Stimulated activated memory B cell treated with anti-CD40 and anti-IgM and Interleukin-4, amounts not matched to agents 10 μg/mL and 1 μg/mL and 100 μg/mL, for 72 hours (primary cell): ENCODE measurements at regions not wholly inside any gene's neighbourhood (a gene's known extent, or its start where the extent isn't known, plus 50 kb on each side); places are given as distances from the start of the nearest gene placed in this dataset.

Experiments
- ATAC-seq: fragments of 150-1000 bp; cut with Tn5 transposase; 2 replicates; pipeline ENCODE4 v1.10.0; 2021
- H3K27ac Mint-ChIP-seq: one replicate; pipeline ENCODE4 v1.8.0; 2022; ENCODE audit warnings: mild to moderate bottlenecking, mixed read lengths
- H3K27me3 Mint-ChIP-seq: one replicate; pipeline ENCODE4 v1.8.0; 2022; ENCODE audit warnings: mixed read lengths
- H3K36me3 Mint-ChIP-seq: one replicate; pipeline ENCODE4 v1.8.0; 2022; ENCODE audit warnings: mixed read lengths
- H3K4me1 Mint-ChIP-seq: one replicate; pipeline ENCODE4 v1.8.0; 2022; ENCODE audit warnings: mixed read lengths
- H3K4me3 Mint-ChIP-seq: one replicate; pipeline ENCODE4 v1.8.0; 2022; ENCODE audit warnings: mild to moderate bottlenecking, moderate library complexity, mixed read lengths
- H3K9me3 Mint-ChIP-seq: one replicate; pipeline ENCODE4 v1.8.0; 2022; ENCODE audit warnings: mixed read lengths

- H3K9me3 Mint-ChIP-seq = no peaks in the 10 kb centered on the region
- no peak overlapping the region for H3K4me3 Mint-ChIP-seq
- no peak overlapping the region for H3K27ac Mint-ChIP-seq
- H3K4me1 Mint-ChIP-seq = no peaks in the 10 kb centered on the region
- no peaks in the 10 kb centered on the region for H3K27me3 Mint-ChIP-seq
- no peak for ATAC-seq
- H3K36me3 Mint-ChIP-seq = no peaks in the 10 kb centered on the region
Observed at GRCh38 chr10:128751284-128751683, 625.1 kb upstream of the MKI67 start.

GRCh38 chr10:128751851-128752250 lies 625.6 kb upstream of the MKI67 start:
- H3K9me3 Mint-ChIP-seq = no peaks in the 10 kb centered on the region
- no peaks in the 10 kb centered on the region for H3K27me3 Mint-ChIP-seq
- H3K4me1 Mint-ChIP-seq = no peaks in the 10 kb centered on the region
- no peak overlapping the region for H3K27ac Mint-ChIP-seq
- no peak overlapping the region for H3K4me3 Mint-ChIP-seq
- no peaks in the 10 kb centered on the region for H3K36me3 Mint-ChIP-seq
- ATAC-seq = no peak

GRCh38 chr10:128759174-128759573 lies 633.0 kb upstream of the MKI67 start:
- Mint-ChIP-seq H3K9me3 (peaks cover 2% of the 10 kb centered on the region), H3K36me3 (no peaks in the 10 kb centered on the region), H3K27ac (no peak overlapping the region)

GRCh38 chr10:128763588-128763987 lies 637.4 kb upstream of the MKI67 start:
- H3K9me3 Mint-ChIP-seq = no peaks in the 10 kb centered on the region
- H3K27ac Mint-ChIP-seq = no peak overlapping the region
- H3K4me3 Mint-ChIP-seq = no peak overlapping the region
- ATAC-seq = no peak
- no peaks in the 10 kb centered on the region for H3K36me3 Mint-ChIP-seq
- no peaks in the 10 kb centered on the region for H3K4me1 Mint-ChIP-seq
- H3K27me3 Mint-ChIP-seq = no peaks in the 10 kb centered on the region

More at GRCh38 chr10:128759174-128759573, 633.0 kb upstream of the MKI67 start:
- ATAC-seq = no peak
- no peaks in the 10 kb centered on the region for H3K4me1 Mint-ChIP-seq
- H3K27me3 Mint-ChIP-seq = no peaks in the 10 kb centered on the region
- no peak overlapping the region for H3K4me3 Mint-ChIP-seq

- no peak for ATAC-seq
- H3K27ac Mint-ChIP-seq = no peak overlapping the region
- H3K27me3 Mint-ChIP-seq = no peaks in the 10 kb centered on the region
- H3K36me3 Mint-ChIP-seq = no peaks in the 10 kb centered on the region
- H3K9me3 Mint-ChIP-seq = no peaks in the 10 kb centered on the region
- no peak overlapping the region for H3K4me3 Mint-ChIP-seq
- no peaks in the 10 kb centered on the region for H3K4me1 Mint-ChIP-seq
Observed at GRCh38 chr10:128764190-128764589, 638.0 kb upstream of the MKI67 start.

- no peak for ATAC-seq
- Mint-ChIP-seq H3K4me1 (no peaks in the 10 kb centered on the region), H3K27ac (no peak overlapping the region), H3K36me3 (no peaks in the 10 kb centered on the region), H3K27me3 (no peaks in the 10 kb centered on the region), H3K9me3 (no peaks in the 10 kb centered on the region), H3K4me3 (no peak overlapping the region)
Observed at GRCh38 chr10:128766915-128767314, 640.7 kb upstream of the MKI67 start.

- no peaks in the 10 kb centered on the region for H3K4me1 Mint-ChIP-seq
- peaks cover 5% of the 10 kb centered on the region for H3K9me3 Mint-ChIP-seq
- ATAC-seq = no peak
- H3K36me3 Mint-ChIP-seq = no peaks in the 10 kb centered on the region
- no peak overlapping the region for H3K4me3 Mint-ChIP-seq
- no peaks in the 10 kb centered on the region for H3K27me3 Mint-ChIP-seq
- H3K27ac Mint-ChIP-seq = no peak overlapping the region
Observed at GRCh38 chr10:128774979-128775378, 648.8 kb upstream of the MKI67 start.

- H3K36me3 Mint-ChIP-seq = no peaks in the 10 kb centered on the region
- no peak overlapping the region for H3K27ac Mint-ChIP-seq
- no peak for ATAC-seq
- no peak overlapping the region for H3K4me3 Mint-ChIP-seq
- no peaks in the 10 kb centered on the region for H3K27me3 Mint-ChIP-seq
- H3K9me3 Mint-ChIP-seq = peaks cover 5% of the 10 kb centered on the region
- H3K4me1 Mint-ChIP-seq = no peaks in the 10 kb centered on the region
Observed at GRCh38 chr10:128775743-128776142, 649.5 kb upstream of the MKI67 start.

- no peak overlapping the region for H3K27ac Mint-ChIP-seq
- no peak overlapping the region for H3K4me3 Mint-ChIP-seq
- H3K9me3 Mint-ChIP-seq = peaks cover 5% of the 10 kb centered on the region
- H3K27me3 Mint-ChIP-seq = no peaks in the 10 kb centered on the region
- ATAC-seq = no peak
- H3K4me1 Mint-ChIP-seq = no peaks in the 10 kb centered on the region
- H3K36me3 Mint-ChIP-seq = no peaks in the 10 kb centered on the region
Observed at GRCh38 chr10:128776673-128777252, 650.5 kb upstream of the MKI67 start.

GRCh38 chr10:128777342-128777741 lies 651.1 kb upstream of the MKI67 start:
- Mint-ChIP-seq H3K27me3 (no peaks in the 10 kb centered on the region), H3K4me1 (no peaks in the 10 kb centered on the region), H3K9me3 (peaks cover 2% of the 10 kb centered on the region), H3K27ac (no peak overlapping the region), H3K36me3 (no peaks in the 10 kb centered on the region), H3K4me3 (no peak overlapping the region)
- no peak for ATAC-seq

- Mint-ChIP-seq H3K36me3 (no peaks in the 10 kb centered on the region), H3K27ac (no peak overlapping the region), H3K4me1 (no peaks in the 10 kb centered on the region), H3K27me3 (no peaks in the 10 kb centered on the region), H3K9me3 (no peaks in the 10 kb centered on the region), H3K4me3 (no peak overlapping the region)
- ATAC-seq = no peak
Observed at GRCh38 chr10:128779416-128779815, 653.2 kb upstream of the MKI67 start.

GRCh38 chr10:128780156-128780761 lies 654.0 kb upstream of the MKI67 start:
- ATAC-seq = no peak
- Mint-ChIP-seq H3K4me3 (no peak overlapping the region), H3K27me3 (no peaks in the 10 kb centered on the region), H3K4me1 (no peaks in the 10 kb centered on the region), H3K27ac (no peak overlapping the region), H3K36me3 (no peaks in the 10 kb centered on the region), H3K9me3 (no peaks in the 10 kb centered on the region)

- no peak for ATAC-seq
- Mint-ChIP-seq H3K4me1 (no peaks in the 10 kb centered on the region), H3K4me3 (no peak overlapping the region), H3K27me3 (no peaks in the 10 kb centered on the region), H3K9me3 (no peaks in the 10 kb centered on the region), H3K36me3 (no peaks in the 10 kb centered on the region), H3K27ac (no peak overlapping the region)
Observed at GRCh38 chr10:128781637-128782036, 655.4 kb upstream of the MKI67 start.

GRCh38 chr10:128784444-128784843 lies 658.2 kb upstream of the MKI67 start:
- no peaks in the 10 kb centered on the region for H3K4me1 Mint-ChIP-seq
- no peak overlapping the region for H3K27ac Mint-ChIP-seq
- H3K4me3 Mint-ChIP-seq = no peak overlapping the region
- H3K36me3 Mint-ChIP-seq = no peaks in the 10 kb centered on the region
- H3K9me3 Mint-ChIP-seq = no peaks in the 10 kb centered on the region
- no peaks in the 10 kb centered on the region for H3K27me3 Mint-ChIP-seq
- ATAC-seq = no peak

GRCh38 chr10:128792426-128793140 lies 666.4 kb upstream of the MKI67 start:
- ATAC-seq = no peak
- H3K36me3 Mint-ChIP-seq = no peaks in the 10 kb centered on the region
- H3K27me3 Mint-ChIP-seq = no peaks in the 10 kb centered on the region
- H3K4me3 Mint-ChIP-seq = no peak overlapping the region
- H3K27ac Mint-ChIP-seq = no peak overlapping the region
- H3K9me3 Mint-ChIP-seq = peaks cover 2% of the 10 kb centered on the region
- no peaks in the 10 kb centered on the region for H3K4me1 Mint-ChIP-seq
